HFFc6 (cell line): ENCODE measurements at regions not wholly inside any gene's neighbourhood (a gene's known extent, or its start where the extent isn't known, plus 50 kb on each side); places are given as distances from the start of the nearest gene placed in this dataset.

Experiments
- DNase-seq: peaks from one replicate; pipeline ENCODE4 v3.0.0-alpha.2; 2018
- H3K27ac Mint-ChIP-seq: 2 replicates; pipeline ENCODE4 v1.8.0; 2020; ENCODE audit warnings: mild to moderate bottlenecking, mixed read lengths
- H3K27me3 Mint-ChIP-seq: 2 replicates; pipeline ENCODE4 v1.8.0; 2021; ENCODE audit warnings: mild to moderate bottlenecking, moderate library complexity, mixed read lengths; ENCODE audit not compliant: insufficient read depth
- H3K36me3 Mint-ChIP-seq: 2 replicates; pipeline ENCODE4 v1.8.0; 2021; ENCODE audit warnings: low read depth, mixed read lengths
- H3K4me1 Mint-ChIP-seq: 2 replicates; pipeline ENCODE4 v1.8.0; 2020; ENCODE audit warnings: low read depth, mixed read lengths
- H3K4me3 Mint-ChIP-seq: 2 replicates; pipeline ENCODE4 v1.8.0; 2020; ENCODE audit warnings: mild to moderate bottlenecking, moderate library complexity, mixed read lengths
- H3K9me3 Mint-ChIP-seq: 2 replicates; pipeline ENCODE4 v1.8.0; 2020; ENCODE audit warnings: mild to moderate bottlenecking, mixed read lengths
- TF ChIP-seq, protein P1 (sequence below): fragments of 200-600 bp; sonication (generic); IDR thresholded peaks from 2 replicates; pipeline ENCODE4 v1.5.0; 2021; ENCODE audit warnings: antibody characterized with exemption, mild to moderate bottlenecking

- H3K9me3 Mint-ChIP-seq, result no peaks in the 10 kb centered on the region
- H3K36me3 Mint-ChIP-seq, result no peaks in the 10 kb centered on the region
- no peak for DNase-seq
- no peaks in the 10 kb centered on the region for H3K4me1 Mint-ChIP-seq
- H3K27me3 Mint-ChIP-seq, result peaks cover 2% of the 10 kb centered on the region
- H3K4me3 Mint-ChIP-seq, result no peak overlapping the region
- TF ChIP-seq, protein P1, sequence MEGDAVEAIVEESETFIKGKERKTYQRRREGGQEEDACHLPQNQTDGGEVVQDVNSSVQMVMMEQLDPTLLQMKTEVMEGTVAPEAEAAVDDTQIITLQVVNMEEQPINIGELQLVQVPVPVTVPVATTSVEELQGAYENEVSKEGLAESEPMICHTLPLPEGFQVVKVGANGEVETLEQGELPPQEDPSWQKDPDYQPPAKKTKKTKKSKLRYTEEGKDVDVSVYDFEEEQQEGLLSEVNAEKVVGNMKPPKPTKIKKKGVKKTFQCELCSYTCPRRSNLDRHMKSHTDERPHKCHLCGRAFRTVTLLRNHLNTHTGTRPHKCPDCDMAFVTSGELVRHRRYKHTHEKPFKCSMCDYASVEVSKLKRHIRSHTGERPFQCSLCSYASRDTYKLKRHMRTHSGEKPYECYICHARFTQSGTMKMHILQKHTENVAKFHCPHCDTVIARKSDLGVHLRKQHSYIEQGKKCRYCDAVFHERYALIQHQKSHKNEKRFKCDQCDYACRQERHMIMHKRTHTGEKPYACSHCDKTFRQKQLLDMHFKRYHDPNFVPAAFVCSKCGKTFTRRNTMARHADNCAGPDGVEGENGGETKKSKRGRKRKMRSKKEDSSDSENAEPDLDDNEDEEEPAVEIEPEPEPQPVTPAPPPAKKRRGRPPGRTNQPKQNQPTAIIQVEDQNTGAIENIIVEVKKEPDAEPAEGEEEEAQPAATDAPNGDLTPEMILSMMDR, result no peak
- H3K27ac Mint-ChIP-seq, result no peak overlapping the region
Observed at GRCh38 chr2:18083806-18084205, 205.3 kb downstream of the KCNS3 start.

DNA sequence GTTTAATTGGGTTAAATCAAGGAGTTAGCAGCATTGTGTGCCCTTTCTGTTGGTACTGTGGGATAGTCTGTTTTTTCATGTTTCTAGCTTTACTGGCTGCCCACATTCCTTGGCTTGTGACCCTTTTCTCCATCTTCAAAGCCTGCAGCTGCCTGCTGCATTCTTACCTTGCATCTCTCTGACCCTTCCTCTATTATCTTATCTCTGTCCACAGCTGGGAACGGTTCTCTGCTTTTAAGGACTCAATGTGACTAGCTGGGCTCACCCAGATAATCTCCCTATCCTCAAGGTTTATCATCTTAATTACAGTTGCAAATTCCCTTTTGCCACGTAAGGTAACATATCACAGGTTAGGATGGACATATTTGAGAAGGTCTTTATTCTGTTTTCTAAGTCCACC, 199.7 kb downstream of the KCNS3 start:
- no peak overlapping the region for H3K4me3 Mint-ChIP-seq
- H3K36me3 Mint-ChIP-seq, result no peaks in the 10 kb centered on the region
- H3K4me1 Mint-ChIP-seq, result no peaks in the 10 kb centered on the region
- DNase-seq, result no peak
- TF ChIP-seq, protein P1, result no peak
- H3K27me3 Mint-ChIP-seq, result no peaks in the 10 kb centered on the region; the same call in none of the 2 replicates
- H3K27ac Mint-ChIP-seq, result no peak overlapping the region
- H3K9me3 Mint-ChIP-seq, result no peaks in the 10 kb centered on the region

DNA sequence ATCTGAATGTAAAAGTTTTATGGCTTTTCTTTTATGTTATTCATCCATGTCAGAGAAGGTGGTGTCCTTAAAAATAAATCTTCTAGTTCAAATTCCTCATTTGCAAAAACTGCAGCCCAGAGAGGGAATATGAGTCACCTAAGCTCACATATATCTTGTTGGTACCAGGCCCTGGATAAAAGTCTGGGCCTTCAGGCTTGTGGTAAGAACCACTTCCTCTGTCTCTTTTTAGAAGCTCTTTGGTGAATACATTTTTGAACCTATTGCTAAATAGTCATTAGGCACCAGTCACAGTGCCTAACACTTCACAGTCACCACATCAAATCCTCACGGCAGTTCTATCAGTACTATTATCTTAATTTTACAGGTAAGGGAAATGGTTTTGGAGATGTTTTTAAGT, 199.2 kb downstream of the KCNS3 start:
- DNase-seq, result no peak
- Mint-ChIP-seq H3K36me3 (no peaks in the 10 kb centered on the region), H3K4me1 (no peaks in the 10 kb centered on the region), H3K9me3 (no peaks in the 10 kb centered on the region), H3K27me3 (no peaks in the 10 kb centered on the region; the same call in none of the 2 replicates), H3K4me3 (no peak overlapping the region), H3K27ac (no peak overlapping the region)
- TF ChIP-seq, protein P1, result no peak

DNA sequence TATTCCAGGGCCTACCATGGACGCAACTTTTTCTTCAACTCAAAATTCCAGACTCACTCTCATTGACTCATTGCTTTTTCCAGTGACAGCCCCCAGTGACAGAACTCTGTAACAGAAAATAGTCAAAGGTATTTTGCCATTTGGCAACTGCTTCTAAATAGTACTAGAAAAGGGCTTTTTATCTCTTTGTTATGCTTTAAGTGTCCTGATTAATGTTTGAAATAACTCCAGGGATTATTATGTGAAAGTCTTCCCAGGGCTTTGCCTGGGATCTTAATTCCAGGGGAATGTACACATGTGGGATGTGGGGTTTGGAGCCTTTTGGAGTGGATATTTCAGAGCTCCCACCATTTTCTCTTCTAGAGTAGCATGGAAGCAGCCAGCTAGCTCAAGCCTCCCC, 198.8 kb downstream of the KCNS3 start:
- DNase-seq, result no peak
- TF ChIP-seq, protein P1, result no peak
- H3K9me3 Mint-ChIP-seq, result no peaks in the 10 kb centered on the region
- H3K27ac Mint-ChIP-seq, result no peak overlapping the region
- H3K36me3 Mint-ChIP-seq, result no peaks in the 10 kb centered on the region
- no peak overlapping the region for H3K4me3 Mint-ChIP-seq
- H3K27me3 Mint-ChIP-seq, result no peaks in the 10 kb centered on the region; the same call in none of the 2 replicates
- no peaks in the 10 kb centered on the region for H3K4me1 Mint-ChIP-seq

GRCh38 chr2:18074476-18074875, 196.0 kb downstream of the KCNS3 start:
- DNase-seq, result no peak
- TF ChIP-seq, protein P1, result no peak
- Mint-ChIP-seq H3K4me1 (no peaks in the 10 kb centered on the region), H3K4me3 (no peak overlapping the region), H3K36me3 (no peaks in the 10 kb centered on the region), H3K27me3 (no peaks in the 10 kb centered on the region; the same call in none of the 2 replicates), H3K9me3 (no peaks in the 10 kb centered on the region), H3K27ac (no peak overlapping the region)

DNA sequence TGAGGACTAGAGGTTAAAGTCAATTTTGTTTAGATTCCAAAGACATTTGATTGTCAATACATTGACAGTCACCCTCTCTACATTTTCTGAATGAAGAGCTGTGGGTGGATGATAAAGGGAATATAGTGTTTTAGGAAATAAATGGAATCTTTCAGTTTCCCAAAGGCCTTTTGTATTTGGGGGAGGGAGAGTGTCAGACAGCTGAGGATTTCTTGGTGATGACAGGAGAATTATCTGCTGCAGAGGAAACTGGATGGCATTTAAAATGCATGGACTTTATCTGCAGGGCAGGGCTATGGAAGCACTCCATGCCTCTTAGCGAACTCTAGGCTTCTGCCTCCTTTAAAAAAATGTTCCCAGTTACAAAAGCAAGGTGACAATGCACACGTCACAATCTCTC, 195.1 kb downstream of the KCNS3 start:
- TF ChIP-seq, protein P1, result no peak
- H3K27me3 Mint-ChIP-seq, result no peaks in the 10 kb centered on the region; the same call in none of the 2 replicates
- no peak overlapping the region for H3K27ac Mint-ChIP-seq
- H3K9me3 Mint-ChIP-seq, result no peaks in the 10 kb centered on the region
- H3K4me1 Mint-ChIP-seq, result no peaks in the 10 kb centered on the region
- no peak overlapping the region for H3K4me3 Mint-ChIP-seq
- DNase-seq, result no peak
- H3K36me3 Mint-ChIP-seq, result no peaks in the 10 kb centered on the region
